ENCODE measurements at regions not wholly inside any gene's neighbourhood (a gene's known extent, or its start where the extent isn't known, plus 50 kb on each side); places are given as distances from the start of the nearest gene placed in this dataset.

DNA sequence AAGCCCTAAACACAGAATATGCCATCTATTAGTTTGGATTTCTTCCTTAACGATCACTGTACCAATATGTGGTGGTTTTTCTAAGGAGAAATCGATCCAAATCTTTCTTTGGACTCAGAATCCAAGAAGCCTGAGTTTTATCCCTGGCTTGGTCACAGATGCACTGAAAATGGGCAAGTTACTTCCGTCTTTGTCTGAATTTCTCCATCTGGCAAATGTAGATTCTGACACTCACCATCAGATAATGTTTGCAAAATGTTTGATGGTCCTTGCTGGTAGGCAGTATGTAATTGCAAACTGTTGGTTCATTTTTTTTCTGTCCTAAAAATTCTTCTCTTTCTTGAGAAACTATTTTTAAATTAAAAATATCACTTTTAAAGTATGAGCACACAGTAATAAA lies 115.0 kb downstream of the TSEN15 start:
- no peak for TF ChIP-seq EP300 (IDR thresholded peaks at IDR 0.05)
- TF ChIP-seq, protein P1, sequence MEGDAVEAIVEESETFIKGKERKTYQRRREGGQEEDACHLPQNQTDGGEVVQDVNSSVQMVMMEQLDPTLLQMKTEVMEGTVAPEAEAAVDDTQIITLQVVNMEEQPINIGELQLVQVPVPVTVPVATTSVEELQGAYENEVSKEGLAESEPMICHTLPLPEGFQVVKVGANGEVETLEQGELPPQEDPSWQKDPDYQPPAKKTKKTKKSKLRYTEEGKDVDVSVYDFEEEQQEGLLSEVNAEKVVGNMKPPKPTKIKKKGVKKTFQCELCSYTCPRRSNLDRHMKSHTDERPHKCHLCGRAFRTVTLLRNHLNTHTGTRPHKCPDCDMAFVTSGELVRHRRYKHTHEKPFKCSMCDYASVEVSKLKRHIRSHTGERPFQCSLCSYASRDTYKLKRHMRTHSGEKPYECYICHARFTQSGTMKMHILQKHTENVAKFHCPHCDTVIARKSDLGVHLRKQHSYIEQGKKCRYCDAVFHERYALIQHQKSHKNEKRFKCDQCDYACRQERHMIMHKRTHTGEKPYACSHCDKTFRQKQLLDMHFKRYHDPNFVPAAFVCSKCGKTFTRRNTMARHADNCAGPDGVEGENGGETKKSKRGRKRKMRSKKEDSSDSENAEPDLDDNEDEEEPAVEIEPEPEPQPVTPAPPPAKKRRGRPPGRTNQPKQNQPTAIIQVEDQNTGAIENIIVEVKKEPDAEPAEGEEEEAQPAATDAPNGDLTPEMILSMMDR (IDR thresholded peaks at IDR 0.05): no peak
